DMS79 (cell line): ENCODE measurements at regions not wholly inside any gene's neighbourhood (a gene's known extent, or its start where the extent isn't known, plus 50 kb on each side); places are given as distances from the start of the nearest gene placed in this dataset.
"Not testable (repeated sequence)": the region's sequence is repeated elsewhere in the genome, so short reads cannot be mapped to it uniquely, and the experiment has no call there.

Experiments
- DNase-seq: peaks from one replicate; lab custom pipeline; 2025; lab: John Stamatoyannopoulos, UW

GRCh38 chr10:6813856-6814255 lies 233.8 kb upstream of the PRKCQ start:
- DNase-seq, result no peak

- DNase-seq, result no peak
Measured at GRCh38 chr10:6813306-6813705, 233.2 kb upstream of the PRKCQ start.

- DNase-seq, result no peak
Measured at GRCh38 chr10:6811153-6811552, 231.1 kb upstream of the PRKCQ start.

GRCh38 chr10:6803427-6803783 lies 223.3 kb upstream of the PRKCQ start:
- no peak for DNase-seq

GRCh38 chr10:6802759-6803426 lies 222.8 kb upstream of the PRKCQ start:
- no peak for DNase-seq

- DNase-seq, result no peak
Measured at GRCh38 chr10:6796231-6796630, 216.2 kb upstream of the PRKCQ start.

- no peak for DNase-seq
Measured at GRCh38 chr10:6795541-6795940, 215.5 kb upstream of the PRKCQ start.

- not testable (repeated sequence) for DNase-seq
Measured at GRCh38 chr10:6794841-6795240, 214.8 kb upstream of the PRKCQ start.

GRCh38 chr10:6794441-6794840 lies 214.4 kb upstream of the PRKCQ start:
- no peak for DNase-seq

GRCh38 chr10:6788731-6789130 lies 208.7 kb upstream of the PRKCQ start:
- DNase-seq, result no peak

- no peak for DNase-seq
Measured at GRCh38 chr10:6788231-6788630, 208.2 kb upstream of the PRKCQ start.

GRCh38 chr10:6787718-6788117 lies 207.6 kb upstream of the PRKCQ start:
- no peak for DNase-seq

- DNase-seq, result no peak
Measured at GRCh38 chr10:6787091-6787490, 207.0 kb upstream of the PRKCQ start.

- no peak for DNase-seq
Measured at GRCh38 chr10:6786579-6787031, 206.5 kb upstream of the PRKCQ start.

GRCh38 chr10:6784429-6784828 lies 204.4 kb upstream of the PRKCQ start:
- DNase-seq, result not testable (repeated sequence)

- no peak for DNase-seq
Measured at GRCh38 chr10:6783471-6783870, 203.4 kb upstream of the PRKCQ start.

GRCh38 chr10:6782378-6782777 lies 202.3 kb upstream of the PRKCQ start:
- no peak for DNase-seq

GRCh38 chr10:6781133-6781770 lies 201.2 kb upstream of the PRKCQ start:
- DNase-seq, result no peak

- DNase-seq, result no peak
Measured at GRCh38 chr10:6780008-6780677, 200.1 kb upstream of the PRKCQ start.

GRCh38 chr10:6778992-6779701 lies 199.1 kb upstream of the PRKCQ start:
- no peak for DNase-seq

- no peak for DNase-seq
Measured at GRCh38 chr10:6776170-6776569, 196.1 kb upstream of the PRKCQ start.

GRCh38 chr10:6774406-6774805 lies 194.3 kb upstream of the PRKCQ start:
- DNase-seq, result no peak

- DNase-seq, result no peak
Measured at GRCh38 chr10:6771331-6771730, 191.3 kb upstream of the PRKCQ start.
